ENCODE measurements at regions not wholly inside any gene's neighbourhood (a gene's known extent, or its start where the extent isn't known, plus 50 kb on each side); places are given as distances from the start of the nearest gene placed in this dataset.

- DNase-seq = no peak
Measured at GRCh38 chr5:104751969-104752368, 1189.4 kb upstream of the NUDT12 start.

- no peak for DNase-seq
Measured at GRCh38 chr5:104739905-104740304, 1177.3 kb upstream of the NUDT12 start.

- DNase-seq = no peak
Measured at GRCh38 chr5:104739503-104739902, 1176.9 kb upstream of the NUDT12 start.

- DNase-seq = no peak
Measured at GRCh38 chr5:104736073-104736472, 1173.5 kb upstream of the NUDT12 start.

- DNase-seq = no peak
Measured at GRCh38 chr5:104734046-104734445, 1171.5 kb upstream of the NUDT12 start.

GRCh38 chr5:104733063-104733669 lies 1170.6 kb upstream of the NUDT12 start:
- DNase-seq = no peak

GRCh38 chr5:104731331-104731730 lies 1168.7 kb upstream of the NUDT12 start:
- DNase-seq = no peak

GRCh38 chr5:104708027-104708426 lies 1145.4 kb upstream of the NUDT12 start:
- no peak for DNase-seq

GRCh38 chr5:104706600-104706999 lies 1144.0 kb upstream of the NUDT12 start:
- DNase-seq = no peak

- no peak for DNase-seq
Measured at GRCh38 chr5:104702212-104702611, 1139.6 kb upstream of the NUDT12 start.

- no peak for DNase-seq
Measured at GRCh38 chr5:104699438-104699837, 1136.8 kb upstream of the NUDT12 start.

- DNase-seq = no peak
Measured at GRCh38 chr5:104661256-104661655, 1098.7 kb upstream of the NUDT12 start.

GRCh38 chr5:104659497-104659896 lies 1096.9 kb upstream of the NUDT12 start:
- DNase-seq = no peak

- no peak for DNase-seq
Measured at GRCh38 chr5:104652271-104652861, 1089.8 kb upstream of the NUDT12 start.

- DNase-seq = no peak
Measured at GRCh38 chr5:104650313-104651055, 1087.9 kb upstream of the NUDT12 start.

- no peak for DNase-seq
Measured at GRCh38 chr5:104646416-104646815, 1083.8 kb upstream of the NUDT12 start.

- DNase-seq = no peak
Measured at GRCh38 chr5:104643320-104643719, 1080.7 kb upstream of the NUDT12 start.

- no peak for DNase-seq
Measured at GRCh38 chr5:104635227-104635626, 1072.6 kb upstream of the NUDT12 start.

GRCh38 chr5:104628911-104629310 lies 1066.3 kb upstream of the NUDT12 start:
- no peak for DNase-seq

- DNase-seq = no peak
Measured at GRCh38 chr5:104626122-104626521, 1063.5 kb upstream of the NUDT12 start.

GRCh38 chr5:104612005-104612404 lies 1049.4 kb upstream of the NUDT12 start:
- DNase-seq = no peak

GRCh38 chr5:104611135-104611767 lies 1048.7 kb upstream of the NUDT12 start:
- DNase-seq = no peak

- DNase-seq = no peak
Measured at GRCh38 chr5:104606258-104606829, 1043.8 kb upstream of the NUDT12 start.

- no peak for DNase-seq
Measured at GRCh38 chr5:104599726-104600125, 1037.1 kb upstream of the NUDT12 start.

All from stimulated activated CD4-positive, alpha-beta T cell treated with anti-CD3 and anti-CD28 coated beads, Interleukin-1b, Interleukin-23, amount 100 ng/mL, for 48 hours (primary cell).